ENCODE measurements at regions not wholly inside any gene's neighbourhood (a gene's known extent, or its start where the extent isn't known, plus 50 kb on each side); places are given as distances from the start of the nearest gene placed in this dataset.

GRCh38 chr5:159469496-159470372 lies 139.4 kb upstream of the IL12B start:
- TF ChIP-seq POLR2A (IDR thresholded peaks at IDR 0.05) = no peak
- TF ChIP-seq CTCF (IDR thresholded peaks at IDR 0.05) = no peak

Measured in uterus (tissue), 2 donors.